NCI-H2081 treated with DMSO at 0.1 percent for 48 hours (cell line): ENCODE measurements at regions not wholly inside any gene's neighbourhood (a gene's known extent, or its start where the extent isn't known, plus 50 kb on each side); places are given as distances from the start of the nearest gene placed in this dataset.
"Not testable (repeated sequence)": the region's sequence is repeated elsewhere in the genome, so short reads cannot be mapped to it uniquely, and the experiment has no call there.

Source experiments
- DNase-seq: peaks from one replicate; lab custom pipeline; 2025; lab: John Stamatoyannopoulos, UW

DNA sequence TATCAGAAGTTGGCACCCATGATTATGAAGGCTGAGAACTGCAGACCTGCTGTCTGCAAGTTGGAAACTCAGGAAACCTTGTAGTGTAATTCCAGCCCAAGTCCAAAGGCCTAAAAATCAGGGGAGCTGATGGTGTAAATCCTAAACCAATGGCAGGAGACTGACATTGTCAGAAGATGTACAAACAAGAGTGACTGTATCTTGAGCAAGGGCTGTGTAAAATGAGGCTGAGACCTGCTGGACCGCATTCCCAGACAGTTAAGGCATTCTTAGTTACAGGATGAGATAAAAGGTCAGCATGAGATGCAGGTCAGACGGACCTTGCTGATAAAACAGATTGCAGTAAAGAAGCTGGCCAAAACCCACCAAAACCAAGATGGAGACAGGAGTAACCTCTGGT lies 147.7 kb downstream of the COG6 start:
- no peak for DNase-seq

DNA sequence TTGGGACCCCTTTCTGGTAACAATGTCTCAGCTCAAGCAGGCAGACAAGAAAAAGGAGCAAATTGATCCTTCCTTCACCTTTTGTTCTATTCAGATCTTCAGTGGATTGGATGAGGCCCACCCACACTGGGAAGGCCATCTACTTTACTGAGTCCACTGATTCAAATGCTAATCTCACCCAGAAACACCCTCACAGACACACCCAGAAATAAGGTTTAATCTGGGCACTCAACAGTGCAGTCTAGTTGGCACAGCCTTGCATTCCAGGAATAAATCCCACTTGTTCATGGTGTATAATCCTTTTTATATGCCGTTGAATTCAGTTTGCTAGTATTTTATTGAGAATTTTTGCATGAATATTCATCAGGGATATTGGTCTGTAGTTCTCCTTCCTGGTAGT lies 148.4 kb downstream of the COG6 start:
- no peak for DNase-seq

DNA sequence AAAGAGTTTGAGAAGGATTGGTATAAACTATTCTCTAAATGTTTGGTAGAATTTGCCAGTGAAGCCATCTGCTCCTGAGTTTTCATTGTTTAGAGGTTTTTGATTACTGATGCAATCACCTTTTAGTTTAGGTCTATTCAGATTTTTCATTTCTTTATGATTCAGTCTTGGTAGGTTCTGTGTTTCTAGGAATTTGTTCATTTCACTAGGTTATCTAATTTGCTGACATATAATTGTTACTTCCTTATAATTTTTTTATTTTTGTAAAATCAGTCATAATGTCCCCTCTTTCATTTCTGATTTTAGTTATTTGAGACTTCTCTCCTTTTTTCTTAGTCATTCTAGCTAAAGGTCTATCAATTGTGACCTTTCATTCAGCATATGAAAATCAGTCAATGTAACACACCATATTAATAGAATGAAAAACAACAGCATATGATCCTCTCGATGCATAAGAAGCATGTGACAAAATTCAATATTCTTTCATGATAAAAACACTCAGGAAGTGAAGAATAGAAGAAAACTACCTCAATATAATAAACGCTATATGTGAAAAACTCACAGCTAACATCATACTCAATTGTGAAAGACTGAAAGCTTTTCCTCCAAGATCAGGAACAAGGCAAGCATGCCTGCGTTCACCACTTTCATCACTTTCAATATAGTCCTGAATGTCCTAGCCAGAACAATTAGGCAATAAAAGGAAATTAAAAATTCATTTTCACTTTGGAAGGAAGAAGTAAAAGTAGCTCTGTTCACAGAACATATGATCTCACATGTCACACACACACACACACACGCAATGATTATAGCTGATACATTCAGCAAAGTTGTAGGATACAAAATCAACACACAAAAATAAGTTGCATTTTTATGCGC lies 149.1 kb downstream of the COG6 start:
- DNase-seq = no peak

DNA sequence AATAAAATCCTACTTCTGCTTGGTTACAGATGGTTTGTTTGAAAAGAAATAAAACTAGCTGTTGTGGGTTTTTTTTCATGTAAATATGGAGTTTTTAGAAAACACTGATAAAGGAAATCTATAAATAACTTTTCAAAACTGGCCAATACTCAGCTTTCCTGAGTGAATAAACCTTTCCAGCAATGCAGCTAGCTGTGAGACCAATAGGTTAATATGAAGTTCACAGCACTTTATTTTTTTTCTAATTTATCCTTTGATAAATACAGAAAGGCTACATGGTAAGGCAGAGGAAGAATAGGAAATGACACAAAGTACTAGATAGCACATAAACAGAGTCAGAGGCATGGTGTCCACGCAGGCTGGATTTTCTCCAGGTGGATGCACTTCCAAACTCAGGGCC lies 154.0 kb downstream of the COG6 start:
- DNase-seq = no peak

DNA sequence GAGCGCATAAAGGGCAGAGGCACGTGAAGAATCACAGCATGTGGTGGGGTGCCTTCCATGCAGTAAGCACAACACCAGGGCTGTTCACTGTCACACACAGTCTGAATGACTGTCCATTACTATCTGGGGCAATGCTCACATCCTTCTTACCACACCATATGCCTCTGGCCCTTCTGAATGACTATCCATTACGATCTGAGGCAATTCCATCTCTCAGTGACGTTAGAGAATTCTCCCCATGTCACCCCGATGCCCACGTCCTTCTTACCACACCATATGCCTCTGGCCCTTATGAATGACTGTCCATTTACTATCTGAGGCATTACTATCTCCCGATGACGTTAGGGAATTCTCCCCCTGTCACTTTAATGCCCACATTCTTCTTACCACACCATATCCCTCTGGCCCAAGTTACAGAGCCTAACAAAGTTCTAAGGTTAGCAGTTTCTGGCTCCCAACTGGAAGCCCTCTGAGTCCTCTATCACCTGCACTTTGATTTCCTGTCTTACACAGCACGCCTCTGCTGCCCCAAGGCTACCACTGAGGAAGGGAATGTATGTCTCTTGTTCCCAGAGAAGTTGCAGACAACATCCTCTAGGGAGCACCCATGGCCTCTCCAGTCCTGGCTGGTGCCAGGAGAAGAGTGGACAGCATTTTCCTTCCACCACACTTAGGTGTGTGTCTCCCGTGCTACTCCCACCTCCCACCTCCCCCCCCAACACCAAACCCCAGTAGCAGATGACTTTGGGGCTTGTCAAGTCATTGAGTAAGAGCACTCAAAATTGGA lies 154.8 kb downstream of the COG6 start:
- no peak for DNase-seq

DNA sequence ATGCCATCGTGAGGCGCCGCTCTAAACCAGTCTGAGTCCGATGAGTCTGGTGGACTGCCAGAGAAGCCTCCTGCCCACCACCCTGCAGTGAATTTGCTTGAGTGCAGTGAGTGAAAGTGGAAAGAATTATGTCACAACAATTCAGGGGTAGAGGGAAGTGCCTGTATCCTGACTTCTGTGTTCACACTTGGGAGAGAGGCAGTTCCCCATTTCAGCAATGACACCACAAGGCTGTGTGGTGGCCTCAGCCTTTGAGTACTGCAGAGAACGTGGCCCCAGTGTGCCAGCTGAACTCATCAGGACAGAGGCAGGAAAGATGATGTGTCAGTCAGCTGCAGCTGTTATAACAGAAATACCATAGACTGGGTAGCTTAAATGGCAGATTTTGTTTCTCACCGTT lies 155.6 kb downstream of the COG6 start:
- no peak for DNase-seq

DNA sequence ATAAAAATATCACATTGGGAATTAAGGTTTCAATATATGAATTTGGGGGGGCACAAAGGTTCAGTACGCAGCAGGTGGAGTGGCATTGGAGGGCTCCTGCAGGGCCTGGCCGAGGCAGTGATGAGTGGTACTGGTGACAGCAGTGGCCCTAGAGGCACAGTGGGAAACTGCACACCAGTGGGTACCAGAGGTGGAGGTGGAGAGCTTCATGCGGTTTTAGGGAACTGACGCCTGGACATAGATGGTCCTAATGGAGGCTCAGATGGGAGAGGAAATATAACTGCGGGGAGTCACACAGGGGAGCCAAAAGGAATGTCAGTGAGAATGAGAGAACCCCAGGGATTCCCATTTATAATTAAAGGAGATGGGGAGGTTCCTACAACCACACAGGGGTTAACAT lies 156.2 kb downstream of the COG6 start:
- DNase-seq = no peak

DNA sequence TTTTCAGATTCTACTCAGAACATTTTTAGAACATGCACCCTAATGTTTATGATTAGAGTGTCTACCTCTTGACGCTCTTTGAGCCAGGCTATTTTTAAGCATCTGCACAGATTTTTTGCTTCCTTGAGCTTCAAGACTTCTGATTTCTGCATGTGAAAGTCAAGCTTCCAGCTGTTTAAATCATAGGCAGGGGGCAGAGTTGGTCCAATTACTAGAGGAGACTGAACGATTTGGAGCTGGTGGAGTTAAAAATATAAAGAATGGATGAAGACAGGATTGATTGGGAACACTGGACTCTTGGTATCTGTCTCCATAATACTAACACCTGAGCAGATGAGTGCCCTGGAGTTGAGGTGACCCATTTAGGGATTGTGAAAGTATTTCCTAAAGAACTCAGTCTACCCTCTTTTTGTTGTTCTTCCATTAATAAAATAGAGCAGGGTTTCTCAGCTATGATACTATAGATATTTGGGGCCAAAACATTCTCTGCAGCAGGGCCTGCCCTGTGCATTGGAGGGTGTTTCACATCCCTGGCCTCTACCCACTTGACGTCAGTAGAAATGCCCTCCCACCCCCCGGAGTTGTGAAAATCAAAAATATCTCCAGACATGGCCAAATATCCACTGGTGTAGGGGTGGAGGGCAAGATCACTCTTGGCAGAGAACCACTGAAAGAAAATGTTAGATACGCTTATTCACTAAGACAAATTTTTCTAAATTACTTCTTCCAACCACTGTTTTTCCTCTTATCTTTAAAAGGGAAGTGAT lies 160.1 kb downstream of the COG6 start:
- no peak for DNase-seq

DNA sequence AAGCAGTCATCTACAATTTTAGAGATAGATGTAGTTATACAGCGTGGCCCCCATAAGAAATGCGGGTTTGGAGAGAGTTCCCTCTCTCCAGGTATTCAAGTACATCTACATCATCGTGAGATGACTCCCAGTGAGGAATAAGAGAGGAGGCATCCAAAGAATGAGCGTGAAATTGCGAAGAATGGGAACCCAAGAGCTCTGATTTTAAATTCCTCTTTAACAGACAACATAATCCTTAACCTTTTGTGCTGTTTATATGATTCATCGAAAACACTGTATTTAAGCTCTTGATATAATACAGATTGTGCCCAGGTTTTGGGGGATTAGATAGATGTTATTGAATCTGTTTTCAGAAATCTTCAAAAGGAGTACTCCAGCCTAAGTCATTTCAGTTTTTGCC lies 161.5 kb downstream of the COG6 start:
- no peak for DNase-seq

DNA sequence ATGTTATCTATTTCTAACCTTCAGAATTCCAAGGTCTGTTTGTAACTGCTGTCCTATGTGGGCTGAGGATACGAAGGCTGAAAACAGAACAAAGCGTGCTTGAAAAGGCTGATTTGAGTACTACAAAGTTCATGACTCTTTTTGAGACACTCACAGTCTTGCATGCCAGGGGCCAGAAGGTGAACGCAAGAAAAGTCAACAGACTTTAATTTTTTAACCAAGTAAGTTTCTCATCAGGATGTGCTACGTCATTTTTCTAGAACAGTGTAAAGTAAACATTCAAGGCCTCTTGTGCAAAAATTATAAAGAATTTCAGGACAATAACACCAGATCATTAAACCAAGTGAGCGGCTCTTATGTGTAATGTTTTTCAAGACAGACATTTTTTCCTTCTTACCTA lies 163.5 kb downstream of the COG6 start:
- no peak for DNase-seq

DNA sequence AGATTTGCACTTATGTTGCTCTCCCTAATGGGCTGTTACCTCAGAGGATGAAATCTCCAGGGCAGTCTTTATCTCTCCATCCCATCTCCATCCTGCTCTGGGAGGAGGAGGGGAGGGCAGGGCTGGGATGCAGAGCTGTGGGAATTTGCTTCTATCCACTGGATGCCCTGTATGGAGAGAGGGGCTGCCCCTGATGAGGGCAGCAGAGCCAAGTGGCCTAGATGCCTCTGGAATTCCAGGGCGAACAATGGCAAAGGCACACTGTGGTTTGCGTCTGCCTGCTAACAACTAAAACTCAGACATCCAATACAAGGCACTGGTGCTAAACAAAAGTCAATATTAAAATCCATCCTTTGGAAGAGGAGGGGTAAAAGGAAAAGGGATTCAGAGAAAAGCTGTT lies 165.1 kb downstream of the COG6 start:
- DNase-seq = no peak

DNA sequence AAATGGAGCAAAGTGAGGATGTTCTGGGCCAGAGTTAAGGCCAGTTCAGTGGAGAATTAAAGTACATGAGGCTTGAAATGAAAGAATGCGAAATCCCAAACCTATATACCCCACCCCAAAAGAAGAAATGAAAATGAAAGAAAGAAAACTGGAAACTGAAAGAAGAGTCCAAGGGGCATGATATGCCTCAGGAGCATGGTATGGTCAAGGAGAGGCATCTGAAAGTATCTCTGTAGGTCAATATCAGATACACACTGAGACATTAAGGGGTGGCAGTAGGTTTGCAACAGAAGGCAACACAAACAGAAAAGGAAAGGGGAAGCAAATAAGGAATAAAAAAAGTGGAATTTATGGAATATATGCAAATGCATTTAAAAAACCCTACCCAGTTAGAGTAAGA lies 166.5 kb downstream of the COG6 start:
- DNase-seq = no peak

DNA sequence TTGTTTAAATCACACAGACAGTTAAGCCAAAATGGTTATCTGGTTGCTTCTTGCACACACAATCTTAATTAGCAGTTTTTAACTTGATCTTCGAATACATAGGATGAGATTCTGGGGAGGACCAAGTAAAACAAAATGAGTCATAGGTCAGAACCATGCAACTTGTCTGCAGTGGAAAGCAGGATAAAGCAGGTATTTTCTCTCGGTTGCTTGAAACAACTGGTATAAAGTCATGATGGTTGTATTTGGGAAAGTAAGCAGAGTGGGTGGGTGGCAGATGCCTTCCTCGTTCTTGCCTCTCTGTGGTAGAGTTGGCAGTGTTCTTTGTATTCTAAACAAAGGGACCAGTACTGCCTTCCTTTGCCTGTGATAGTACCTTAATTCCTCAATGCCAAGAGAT lies 167.0 kb downstream of the COG6 start:
- no peak for DNase-seq

DNA sequence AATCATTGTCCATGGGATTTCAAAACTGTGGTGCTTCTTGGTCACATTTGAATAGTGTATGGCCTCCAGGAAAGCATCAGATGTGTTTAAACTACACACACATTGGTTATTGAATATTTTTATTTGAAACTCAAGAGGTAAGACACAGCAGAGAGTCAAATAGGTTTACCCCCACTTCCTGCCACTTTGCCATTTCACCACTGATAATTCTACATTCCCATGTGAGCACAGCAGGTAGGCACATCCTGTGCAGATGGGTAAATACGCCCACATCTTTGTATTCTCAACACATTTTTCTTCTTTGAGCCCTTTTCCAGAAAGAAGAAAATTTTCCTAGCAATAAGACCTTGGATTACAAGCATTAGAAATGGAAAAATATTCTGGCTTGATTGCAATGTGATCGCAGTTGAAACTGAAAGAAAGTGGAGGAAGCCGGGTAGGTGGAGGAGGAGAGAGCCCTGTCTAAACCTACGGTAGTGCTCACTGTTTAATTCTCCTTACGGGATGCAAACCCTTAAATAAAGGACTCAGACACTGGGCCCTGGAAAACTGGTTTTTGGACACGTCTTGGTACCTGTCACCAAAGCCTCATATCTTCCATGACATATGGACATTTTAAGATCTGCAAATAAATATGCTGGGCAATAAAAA lies 167.7 kb downstream of the COG6 start:
- DNase-seq = no peak

DNA sequence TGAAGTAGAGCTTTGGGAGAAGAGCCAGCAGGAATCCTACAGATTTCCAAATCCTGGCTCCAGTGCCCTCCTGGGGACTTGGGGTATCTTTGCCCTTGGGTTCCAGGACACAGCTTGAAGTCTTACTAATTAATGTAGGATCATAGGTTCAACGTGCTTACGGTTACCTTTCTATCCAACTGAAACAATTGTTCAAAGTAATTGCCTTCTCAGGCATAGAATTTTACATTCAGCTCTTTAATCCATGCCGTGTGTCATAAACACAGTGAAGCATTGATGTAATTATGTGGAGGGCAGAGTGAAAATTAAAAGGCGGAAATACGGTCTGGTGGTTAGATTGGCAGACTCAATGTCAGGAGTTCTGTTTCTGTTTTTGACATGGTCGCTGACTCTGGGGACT lies 170.4 kb downstream of the COG6 start:
- no peak for DNase-seq

DNA sequence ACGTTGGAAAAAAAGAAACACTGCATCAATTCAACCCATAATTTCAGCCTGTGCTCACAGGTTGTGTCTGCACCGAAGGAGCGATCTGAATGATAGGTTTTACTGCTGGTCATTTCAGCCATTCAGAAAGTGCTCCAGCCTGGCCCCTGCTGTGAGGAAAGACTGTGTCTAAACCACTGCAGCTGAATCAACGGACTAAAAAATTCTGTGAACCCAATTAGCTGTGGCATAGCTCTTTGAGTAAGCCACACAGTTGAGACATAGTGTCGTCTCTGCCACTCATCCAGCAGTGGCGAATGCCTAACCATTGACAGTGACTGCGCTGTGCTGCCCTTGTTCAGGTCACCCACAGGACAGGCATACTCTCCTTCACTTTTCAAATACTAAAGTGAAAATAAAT lies 179.8 kb downstream of the COG6 start:
- DNase-seq = no peak

DNA sequence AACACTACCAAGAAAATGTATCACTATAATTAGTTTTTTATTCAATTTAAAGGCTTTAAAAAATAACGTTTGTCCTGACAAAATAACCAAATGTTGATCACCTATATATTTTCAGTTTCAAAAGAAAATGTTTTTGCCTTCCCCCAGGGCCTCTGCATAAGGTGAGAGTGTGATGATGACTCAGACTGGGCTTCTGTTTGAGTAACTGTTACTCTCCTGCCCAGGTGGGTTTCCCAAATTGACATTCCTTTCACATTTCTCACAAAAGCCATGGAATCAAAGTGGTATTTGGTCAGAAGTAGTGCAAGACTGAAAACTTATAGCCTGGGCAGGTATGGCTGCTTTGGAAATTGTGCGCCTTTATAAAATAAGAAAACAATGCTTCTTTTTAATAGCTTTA lies 180.6 kb downstream of the COG6 start:
- DNase-seq = no peak

DNA sequence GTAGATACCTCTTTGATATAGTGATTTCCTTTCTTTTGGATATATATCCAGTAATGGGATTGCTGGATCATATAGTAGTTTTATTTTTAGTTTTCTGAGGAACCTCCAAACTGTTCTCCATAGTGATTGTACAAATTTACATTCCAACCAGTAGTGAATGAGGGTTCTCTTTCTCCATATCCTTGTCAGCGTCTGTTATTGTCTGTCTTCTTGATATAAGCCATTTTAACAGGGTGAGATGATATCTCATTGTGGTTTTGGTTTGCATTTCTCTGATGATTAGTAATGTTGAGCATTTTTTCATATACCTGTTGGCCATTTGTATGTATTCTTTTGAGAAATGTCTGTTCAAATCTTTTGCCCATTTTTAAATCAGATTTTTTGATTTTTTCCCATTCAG lies 182.4 kb downstream of the COG6 start:
- not testable (repeated sequence) for DNase-seq

DNA sequence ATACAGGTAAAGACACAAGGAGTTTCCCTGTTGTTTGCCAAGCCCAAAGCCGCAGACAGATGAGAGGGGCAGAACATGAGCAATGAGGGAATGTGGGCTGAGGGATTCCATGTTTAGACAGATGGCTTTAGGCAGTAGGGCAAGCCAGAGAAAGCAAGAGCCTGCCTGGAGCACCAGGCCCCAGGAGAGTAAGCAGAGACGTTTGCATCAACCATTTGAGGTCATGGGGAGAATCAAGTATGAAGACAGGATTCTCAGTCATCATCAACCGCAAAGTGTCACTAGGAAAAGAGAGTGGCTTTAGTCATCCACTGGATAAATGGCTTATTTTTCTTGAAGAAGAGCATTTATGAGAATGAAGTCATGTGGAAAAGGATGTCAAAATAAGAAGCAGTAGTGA lies 184.7 kb downstream of the COG6 start:
- no peak for DNase-seq

DNA sequence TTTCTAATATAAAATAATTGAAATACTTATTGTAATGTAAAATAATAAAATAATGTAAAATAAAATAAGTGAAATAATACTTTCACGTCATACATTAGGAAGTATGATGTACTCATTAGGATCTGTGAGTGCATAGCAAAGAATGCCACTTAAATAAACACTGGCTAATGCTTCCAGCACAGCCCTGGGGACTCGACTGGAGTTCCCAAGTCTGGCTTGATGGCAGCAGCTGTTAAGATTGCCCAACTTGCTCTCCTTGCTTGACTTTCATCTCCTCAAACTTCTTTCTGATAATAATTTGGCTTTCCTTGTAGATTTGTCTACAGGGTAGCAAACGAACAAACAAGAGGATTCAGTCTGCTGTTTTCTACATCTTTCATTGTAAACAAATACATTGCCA lies 191.9 kb downstream of the COG6 start:
- no peak for DNase-seq

DNA sequence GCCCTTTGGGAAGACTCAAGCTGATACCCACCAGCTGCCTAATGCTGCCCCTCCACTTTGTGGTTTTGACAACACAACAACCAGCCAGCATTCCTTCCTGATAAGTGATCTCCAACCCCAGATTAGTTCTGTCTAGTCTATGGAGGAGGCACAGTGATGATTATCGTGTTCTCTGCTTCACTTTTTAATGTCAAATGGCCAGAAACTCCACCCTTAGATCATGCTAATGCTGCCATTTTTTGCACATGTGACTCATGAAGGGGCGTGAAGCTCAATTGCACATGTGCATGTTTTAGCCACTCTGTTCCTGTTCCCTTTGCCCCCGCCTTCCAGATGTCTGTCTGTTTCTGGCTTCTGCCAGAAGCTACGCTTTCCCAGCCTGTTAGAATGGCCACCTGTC lies 199.8 kb downstream of the COG6 start:
- no peak for DNase-seq

DNA sequence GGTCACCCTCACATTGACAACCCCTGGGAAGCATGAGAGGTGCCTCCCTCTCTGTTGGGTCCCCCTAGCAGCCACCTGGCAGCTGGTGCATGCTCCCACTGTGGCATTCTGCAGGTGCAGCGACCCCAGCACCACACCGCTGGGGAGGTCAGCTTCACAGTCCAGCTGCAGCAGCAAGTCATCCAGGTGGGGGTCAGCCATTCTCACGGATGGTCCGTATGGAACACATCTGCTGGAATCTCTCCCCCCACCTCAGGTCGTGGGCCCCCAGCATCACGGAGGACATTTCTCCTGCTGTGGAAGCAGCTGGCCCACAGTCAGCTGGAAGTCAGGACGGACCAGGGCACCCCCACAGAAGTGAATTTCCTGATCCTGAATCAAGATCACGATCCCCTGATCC lies 201.3 kb downstream of the COG6 start:
- DNase-seq = no peak
